GM21367 (cell line): ENCODE measurements at regions not wholly inside any gene's neighbourhood (a gene's known extent, or its start where the extent isn't known, plus 50 kb on each side); places are given as distances from the start of the nearest gene placed in this dataset.
"Not testable (repeated sequence)": the region's sequence is repeated elsewhere in the genome, so short reads cannot be mapped to it uniquely, and the experiment has no call there.

Experiments
- ATAC-seq: cut with Tn5 transposase; IDR thresholded peaks from one replicate; pipeline ENCODE4 v1.9.1; 2021; ENCODE audit not compliant: unreplicated experiment

- ATAC-seq, result no peak
These were observed 92.6 kb upstream of the PODXL start for GRCh38 chr7:131649003-131649541.

GRCh38 chr7:131648491-131648890, 92.1 kb upstream of the PODXL start:
- no peak for ATAC-seq

- no peak for ATAC-seq
These were observed 89.8 kb upstream of the PODXL start for GRCh38 chr7:131646203-131646602.

GRCh38 chr7:131642429-131642828, 86.0 kb upstream of the PODXL start:
- no peak for ATAC-seq

- ATAC-seq, result no peak
These were observed 84.3 kb upstream of the PODXL start for GRCh38 chr7:131640686-131641085.

- ATAC-seq, result no peak
These were observed 82.4 kb upstream of the PODXL start for GRCh38 chr7:131638641-131639430.

- no peak for ATAC-seq
These were observed 81.4 kb upstream of the PODXL start for GRCh38 chr7:131637859-131638258.

GRCh38 chr7:131636092-131636491, 79.7 kb upstream of the PODXL start:
- ATAC-seq, result no peak

GRCh38 chr7:131634197-131634596, 77.8 kb upstream of the PODXL start:
- not testable (repeated sequence) for ATAC-seq

- no peak for ATAC-seq
These were observed 77.0 kb upstream of the PODXL start for GRCh38 chr7:131633342-131633843.

GRCh38 chr7:131630427-131630826, 74.0 kb upstream of the PODXL start:
- no peak for ATAC-seq

GRCh38 chr7:131629217-131629882, 72.9 kb upstream of the PODXL start:
- ATAC-seq, result no peak

GRCh38 chr7:131628634-131629033, 72.2 kb upstream of the PODXL start:
- ATAC-seq, result no peak

- no peak for ATAC-seq
These were observed 71.3 kb upstream of the PODXL start for GRCh38 chr7:131627735-131628190.

- ATAC-seq, result no peak
These were observed 70.2 kb upstream of the PODXL start for GRCh38 chr7:131626643-131627042.

- ATAC-seq, result no peak
These were observed 69.5 kb upstream of the PODXL start for GRCh38 chr7:131625817-131626372.

- ATAC-seq, result not testable (repeated sequence)
These were observed 68.9 kb upstream of the PODXL start for GRCh38 chr7:131625345-131625744.

GRCh38 chr7:131624536-131624935, 68.1 kb upstream of the PODXL start:
- no peak for ATAC-seq

GRCh38 chr7:131623154-131623553, 66.7 kb upstream of the PODXL start:
- no peak for ATAC-seq

GRCh38 chr7:131621652-131622051, 65.2 kb upstream of the PODXL start:
- no peak for ATAC-seq
